Gastrocnemius medialis (tissue), 4 donors: ENCODE measurements at regions not wholly inside any gene's neighbourhood (a gene's known extent, or its start where the extent isn't known, plus 50 kb on each side); places are given as distances from the start of the nearest gene placed in this dataset.

Source experiments
- CTCF ChIP-seq, 5 experiments: fragments of 450-650 bp in 3 of 5; fragments of 200-600 bp in 2 of 5; sonication (generic) in 2 of 5; IDR thresholded peaks in 4 of 5; conservative IDR thresholded peaks in 1 of 5; 1 replicate in 4 of 5; 2 replicates in 1 of 5; pipeline ENCODE4 v1.5.1; 2016 to 2019; ENCODE audit warnings: antibody characterized with exemption in 5 of 5, mild to moderate bottlenecking in 3 of 5, moderate library complexity in 3 of 5
- POLR2A ChIP-seq, 2 donors: fragments of 450-650 bp; IDR thresholded peaks; one replicate each; pipeline ENCODE4 v1.6.1; 2017; ENCODE audit warnings: antibody characterized with exemption in 2 of 2, mild to moderate bottlenecking in 2 of 2, moderate library complexity in 2 of 2

GRCh38 chr7:26469188-26469587 is 177.5 kb downstream of the SNX10 start:
- TF ChIP-seq CTCF (IDR thresholded peaks at IDR 0.05 in 4 of 5, conservative IDR thresholded peaks at IDR 0.05 in 1 of 5), result no peak
- no peak for TF ChIP-seq POLR2A (IDR thresholded peaks at IDR 0.05)
